T-helper 1 cell (primary cell): ENCODE measurements at regions not wholly inside any gene's neighbourhood (a gene's known extent, or its start where the extent isn't known, plus 50 kb on each side); places are given as distances from the start of the nearest gene placed in this dataset.
"Not testable (repeated sequence)": the region's sequence is repeated elsewhere in the genome, so short reads cannot be mapped to it uniquely, and the experiment has no call there.

Source experiments
- DNase-seq, 5 donors: peaks; one replicate each; pipeline ENCODE4 v3.0.0-alpha.2; 2012 to 2020

DNA sequence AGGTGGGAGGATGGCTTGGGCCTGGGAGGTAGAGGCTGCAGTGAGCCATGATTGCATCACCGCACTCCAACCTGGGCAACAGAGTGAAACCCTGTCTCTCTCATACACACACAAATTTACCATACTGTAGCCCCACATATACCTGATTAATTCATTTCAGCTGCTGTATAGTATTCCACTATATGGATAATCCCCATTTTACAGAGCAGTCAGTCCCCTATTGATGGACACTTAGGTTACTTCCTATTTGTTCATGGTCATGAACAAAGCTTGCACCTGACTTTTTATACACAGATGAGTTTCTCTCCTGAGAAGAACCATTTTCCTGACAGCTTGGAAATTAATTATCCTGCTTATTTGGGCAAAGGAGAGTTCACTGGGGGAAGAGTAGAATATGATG lies 59.2 kb downstream of the EMX2 start:
- no peak for DNase-seq

DNA sequence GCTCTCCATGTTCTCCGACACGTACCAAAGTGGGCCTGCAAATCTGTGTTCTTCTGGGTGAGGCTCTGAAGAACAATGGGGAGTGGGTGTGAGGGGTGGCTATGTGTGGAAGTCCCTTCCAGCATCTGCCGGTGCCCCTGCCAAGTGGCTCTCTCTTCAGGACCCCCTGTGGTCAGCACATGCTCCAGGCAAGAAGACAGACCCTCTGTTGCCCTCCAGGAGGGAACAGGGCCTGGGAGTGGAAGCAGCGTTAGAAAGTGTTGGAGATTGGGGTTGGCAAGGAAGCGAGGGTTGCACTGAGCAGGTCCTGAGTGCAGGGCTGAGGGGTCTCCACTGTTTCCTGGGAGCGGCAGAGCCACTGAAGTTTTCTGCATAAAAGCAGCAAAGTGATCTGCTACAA lies 60.5 kb downstream of the EMX2 start:
- no peak for DNase-seq

- no peak for DNase-seq
Measured at GRCh38 chr10:117603726-117604125, 61.2 kb downstream of the EMX2 start.

DNA sequence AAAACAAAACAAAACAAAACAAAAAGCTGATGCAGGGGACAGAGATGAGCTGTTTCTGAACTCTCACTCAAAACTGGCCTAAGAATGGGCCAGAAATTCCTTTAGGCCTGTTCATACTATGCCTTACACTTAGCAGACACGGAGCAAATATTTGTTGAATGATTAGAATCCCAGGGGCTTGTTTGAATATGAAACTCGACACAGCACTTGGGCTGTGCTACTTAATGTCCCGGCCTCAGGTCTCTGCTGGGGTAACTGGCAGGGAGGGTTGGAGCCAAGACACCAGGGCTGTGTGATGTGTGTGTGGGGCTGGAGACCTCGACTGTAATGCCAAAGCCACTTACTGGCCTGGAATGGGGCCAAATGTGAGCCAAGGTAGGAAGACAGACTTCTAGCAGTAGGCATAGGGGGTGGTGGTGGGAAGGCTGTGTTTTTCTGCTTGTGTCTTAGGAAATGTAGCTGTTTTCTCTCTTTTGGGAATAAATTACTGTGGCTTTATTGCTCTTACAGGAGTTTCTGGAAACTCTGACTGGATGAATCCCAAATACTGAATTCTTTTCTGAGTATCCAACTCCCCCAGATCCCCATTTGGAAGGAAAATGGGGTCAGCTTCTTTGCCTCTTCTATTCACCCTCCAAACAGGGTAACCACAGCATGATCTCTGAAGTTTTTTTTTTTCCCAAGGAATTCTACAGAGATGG lies 66.7 kb downstream of the EMX2 start:
- no peak for DNase-seq

DNA sequence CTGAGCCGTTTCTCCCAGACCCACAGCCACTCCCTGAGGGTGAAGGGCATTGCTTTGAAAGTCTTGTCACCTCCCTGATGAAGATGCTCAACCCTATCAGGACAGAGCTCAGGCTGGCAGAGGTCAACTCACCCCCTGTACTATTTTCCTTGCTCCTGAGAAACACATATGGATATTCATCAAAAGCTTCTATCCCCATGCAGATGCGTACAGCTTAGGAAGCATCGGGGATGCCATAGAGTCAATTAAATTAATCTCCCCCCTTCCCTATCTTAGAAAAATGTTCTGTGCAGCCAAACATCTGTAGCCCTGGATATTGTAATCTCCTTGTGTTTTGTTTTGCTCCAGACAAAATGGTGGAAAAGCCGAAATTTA lies 67.2 kb downstream of the EMX2 start:
- no peak for DNase-seq

DNA sequence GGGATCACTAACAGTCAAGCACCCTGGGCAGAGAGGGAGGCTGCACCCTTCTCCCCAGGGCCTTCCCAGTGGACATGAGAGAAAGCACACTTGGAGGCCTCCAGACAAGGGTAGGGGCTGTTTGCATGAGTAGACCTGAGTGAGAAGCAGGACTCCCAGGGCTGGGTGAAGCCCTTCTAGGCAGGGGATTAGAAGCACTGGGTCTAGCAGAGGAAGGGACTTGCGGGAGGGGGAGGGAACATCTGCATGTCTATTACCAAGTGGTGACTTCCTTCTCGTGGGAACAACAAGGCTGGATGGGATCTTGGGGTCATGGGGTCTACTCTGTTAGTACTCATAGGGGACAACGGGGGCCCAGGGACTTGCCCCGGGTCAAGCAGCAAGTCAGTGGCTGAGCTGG lies 67.8 kb downstream of the EMX2 start:
- no peak for DNase-seq

DNA sequence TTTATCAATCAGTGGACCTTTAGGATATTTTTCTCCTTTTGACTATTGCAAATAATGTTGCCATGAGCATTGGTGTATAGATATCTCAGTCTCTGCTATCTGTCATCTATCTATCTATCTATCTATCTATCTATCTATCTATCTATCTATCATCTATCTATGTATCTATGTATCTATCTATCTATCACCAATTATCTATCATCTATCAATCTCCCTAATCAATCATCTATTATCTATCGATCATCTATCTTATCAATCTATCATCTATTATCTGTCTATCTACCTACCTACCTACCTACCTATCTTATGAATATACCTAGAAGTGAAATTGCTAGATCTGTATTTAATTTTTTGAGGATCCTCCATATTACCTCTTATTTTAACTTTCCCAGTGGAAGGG lies 69.6 kb downstream of the EMX2 start:
- no peak for DNase-seq

- DNase-seq: no peak
Measured at GRCh38 chr10:117615649-117616048, 73.1 kb downstream of the EMX2 start.

- DNase-seq: no peak
Measured at GRCh38 chr10:117616179-117616578, 73.6 kb downstream of the EMX2 start.

DNA sequence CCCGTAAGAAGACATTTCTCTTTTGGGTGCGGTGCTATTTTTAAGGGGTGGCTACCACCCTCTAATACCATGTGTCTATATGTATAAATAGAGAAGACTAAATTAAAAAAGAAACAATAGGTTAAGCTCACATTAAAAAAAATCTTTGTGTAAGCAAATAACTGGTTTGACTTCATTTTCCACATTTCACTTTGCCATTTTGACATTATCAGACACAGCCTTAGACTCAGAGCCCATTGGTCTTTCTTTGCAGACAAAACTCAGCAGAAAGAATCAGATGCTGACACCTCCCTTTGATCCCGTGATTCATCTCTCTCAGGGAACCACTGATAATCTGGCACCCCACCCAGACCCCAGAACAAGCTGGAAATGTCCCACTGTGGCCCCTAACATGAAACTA lies 74.5 kb downstream of the EMX2 start:
- no peak for DNase-seq

- no peak for DNase-seq
Measured at GRCh38 chr10:117617659-117618058, 75.1 kb downstream of the EMX2 start.

GRCh38 chr10:117619223-117619622 lies 76.7 kb downstream of the EMX2 start:
- DNase-seq: no peak

- peak in 1 of 5 donors; percentile 2 for DNase-seq
Measured at GRCh38 chr10:117619707-117620405, 77.3 kb downstream of the EMX2 start.

DNA sequence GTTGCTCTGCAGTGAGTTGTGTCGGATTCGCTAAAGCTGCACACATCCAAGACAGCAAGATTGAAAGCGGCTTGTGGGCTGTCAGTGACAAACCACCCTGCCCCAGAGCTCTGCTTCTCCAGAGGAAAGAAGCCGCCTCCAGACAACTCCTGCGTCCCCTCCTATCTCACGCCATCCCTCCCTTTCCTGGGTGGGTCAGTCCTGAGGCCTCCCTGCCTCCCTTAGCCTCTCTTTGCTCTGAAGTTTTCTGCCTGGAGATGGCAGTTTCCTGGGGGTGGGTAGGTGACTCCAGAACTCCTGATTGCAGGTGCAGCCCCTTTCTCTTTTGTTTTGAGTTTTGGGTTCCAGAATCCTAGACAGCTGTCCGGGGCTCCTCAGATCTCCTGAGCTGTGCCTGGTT lies 78.7 kb downstream of the EMX2 start:
- no peak for DNase-seq

- DNase-seq: no peak
Measured at GRCh38 chr10:117621795-117622420, 79.4 kb downstream of the EMX2 start.

- no peak for DNase-seq
Measured at GRCh38 chr10:117622471-117623184, 80.1 kb downstream of the EMX2 start.

DNA sequence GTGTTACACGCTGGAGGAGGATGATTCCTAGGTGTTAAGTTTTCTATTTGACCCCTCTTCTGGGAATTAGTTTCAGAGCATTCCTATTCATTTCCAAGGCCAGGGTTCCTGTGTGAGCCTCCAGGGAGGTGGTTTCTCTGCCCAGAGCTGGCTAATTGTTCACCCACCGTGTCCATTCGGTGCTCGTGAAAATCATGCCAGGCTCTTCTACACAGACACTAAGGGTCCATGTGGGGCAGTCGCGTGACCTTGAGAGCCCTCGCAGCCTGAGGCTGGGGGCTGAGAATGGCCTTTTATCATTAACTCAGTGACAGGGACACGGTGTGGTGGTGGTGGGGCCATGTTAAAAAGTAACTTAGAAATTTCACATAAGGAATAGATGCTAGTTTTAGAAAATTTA lies 83.7 kb downstream of the EMX2 start:
- DNase-seq: no peak

DNA sequence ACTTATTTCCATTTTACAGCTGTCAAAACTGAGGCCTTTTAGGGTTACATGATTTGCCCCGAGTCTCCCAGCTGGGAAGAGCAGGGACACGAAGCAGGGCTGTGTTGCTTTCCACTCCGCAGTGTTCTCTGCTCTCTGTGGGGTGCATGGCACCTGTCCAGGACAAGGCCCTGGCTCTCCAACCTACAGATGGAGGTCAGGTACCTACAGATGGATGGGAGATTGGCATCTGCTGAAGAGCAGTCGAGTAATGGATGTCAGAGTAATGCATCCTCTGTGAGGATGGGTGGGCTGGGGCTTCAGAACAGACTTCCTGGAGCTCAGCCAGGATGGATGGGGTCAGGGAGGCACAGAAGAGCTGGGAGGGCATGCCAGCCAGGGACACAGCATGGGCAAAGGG lies 85.0 kb downstream of the EMX2 start:
- DNase-seq: no peak

- not testable (repeated sequence) for DNase-seq
Measured at GRCh38 chr10:117629717-117630116, 87.2 kb downstream of the EMX2 start.

- no peak for DNase-seq
Measured at GRCh38 chr10:117631276-117632145, 89.0 kb downstream of the EMX2 start.

GRCh38 chr10:117632406-117632805 lies 89.9 kb downstream of the EMX2 start:
- DNase-seq: no peak

DNA sequence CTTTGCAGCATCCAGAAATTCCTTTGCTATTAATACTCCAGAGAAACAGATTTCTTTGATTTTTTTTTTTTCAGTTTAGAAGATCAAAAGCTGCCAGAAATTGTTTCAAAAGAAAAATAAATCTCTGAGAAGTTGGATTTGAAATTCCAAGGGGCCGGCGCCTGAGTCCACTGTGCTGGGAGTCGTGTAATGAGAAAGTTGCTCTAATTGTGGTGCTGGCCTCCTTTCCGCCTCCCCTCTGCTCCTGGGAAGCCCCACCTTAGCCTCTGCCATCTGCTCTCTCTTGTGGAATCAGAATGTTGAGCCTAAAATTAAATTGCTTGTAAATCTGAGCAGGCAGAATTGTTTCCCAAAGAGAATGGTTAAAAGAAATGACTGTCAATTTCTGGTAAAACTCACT lies 93.3 kb downstream of the EMX2 start:
- no peak for DNase-seq

GRCh38 chr10:117638200-117638599 lies 95.7 kb downstream of the EMX2 start:
- no peak for DNase-seq
